PC-3 (cell line): ENCODE measurements at regions not wholly inside any gene's neighbourhood (a gene's known extent, or its start where the extent isn't known, plus 50 kb on each side); places are given as distances from the start of the nearest gene placed in this dataset.

Source experiments
- CTCF ChIP-seq: fragments of 300-600 bp; sonication (generic); conservative IDR thresholded peaks from 2 replicates; pipeline ENCODE4 v1.5.1; 2017; ENCODE audit warnings: antibody characterized with exemption, low read depth, mild to moderate bottlenecking, low read length
- EZH2 ChIP-seq: fragments of 300-600 bp; sonication (generic); IDR thresholded peaks from one replicate; pipeline ENCODE4 v1.6.1; 2017; ENCODE audit warnings: antibody characterized with exemption, mild to moderate bottlenecking, low read length; ENCODE audit not compliant: unreplicated experiment

GRCh38 chr17:69878661-69879060 is 196.4 kb upstream of the KCNJ16 start:
- TF ChIP-seq CTCF, result no peak
- no peak for TF ChIP-seq EZH2
